Body of pancreas (tissue), 4 donors: ENCODE measurements at regions not wholly inside any gene's neighbourhood (a gene's known extent, or its start where the extent isn't known, plus 50 kb on each side); places are given as distances from the start of the nearest gene placed in this dataset.
"Not testable (repeated sequence)": the region's sequence is repeated elsewhere in the genome, so short reads cannot be mapped to it uniquely, and the experiment has no call there.

Source experiments
- POLR2A ChIP-seq, 3 donors: fragments of 450-650 bp; IDR thresholded peaks; one replicate each; pipeline ENCODE4 v1.6.1; 2016; ENCODE audit warnings: antibody characterized with exemption in 3 of 3, mild to moderate bottlenecking in 2 of 3
- TF ChIP-seq, protein P1 (sequence below), 7 experiments: fragments of 450-650 bp in 4 of 7; fragments of 200-600 bp in 3 of 7; sonication (generic) in 3 of 7; IDR thresholded peaks; one replicate each; pipeline ENCODE4 v1.5.1; 2016 to 2019; ENCODE audit warnings: antibody characterized with exemption in 7 of 7

DNA sequence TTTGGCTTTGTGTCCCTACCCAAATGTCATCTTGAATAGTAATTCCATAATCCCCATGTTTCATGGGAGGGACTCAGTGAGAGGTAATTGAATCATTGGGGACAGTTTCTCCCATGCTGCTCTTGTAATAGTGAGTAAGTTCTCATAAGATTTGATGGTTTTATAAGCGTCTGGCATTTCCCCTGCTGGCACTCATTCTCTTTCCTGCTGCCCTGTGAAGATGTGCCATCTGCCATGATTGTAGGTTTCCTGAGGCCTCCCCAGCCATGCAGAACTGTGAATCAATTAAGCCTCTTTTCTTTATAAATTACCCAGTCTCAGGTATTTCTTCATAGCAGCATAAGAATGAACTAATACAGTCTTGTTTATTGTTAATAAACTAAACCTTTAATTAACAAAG lies 402.6 kb downstream of the NYAP2 start:
- not testable (repeated sequence) for TF ChIP-seq POLR2A (IDR thresholded peaks at IDR 0.05)
- TF ChIP-seq, protein P1, sequence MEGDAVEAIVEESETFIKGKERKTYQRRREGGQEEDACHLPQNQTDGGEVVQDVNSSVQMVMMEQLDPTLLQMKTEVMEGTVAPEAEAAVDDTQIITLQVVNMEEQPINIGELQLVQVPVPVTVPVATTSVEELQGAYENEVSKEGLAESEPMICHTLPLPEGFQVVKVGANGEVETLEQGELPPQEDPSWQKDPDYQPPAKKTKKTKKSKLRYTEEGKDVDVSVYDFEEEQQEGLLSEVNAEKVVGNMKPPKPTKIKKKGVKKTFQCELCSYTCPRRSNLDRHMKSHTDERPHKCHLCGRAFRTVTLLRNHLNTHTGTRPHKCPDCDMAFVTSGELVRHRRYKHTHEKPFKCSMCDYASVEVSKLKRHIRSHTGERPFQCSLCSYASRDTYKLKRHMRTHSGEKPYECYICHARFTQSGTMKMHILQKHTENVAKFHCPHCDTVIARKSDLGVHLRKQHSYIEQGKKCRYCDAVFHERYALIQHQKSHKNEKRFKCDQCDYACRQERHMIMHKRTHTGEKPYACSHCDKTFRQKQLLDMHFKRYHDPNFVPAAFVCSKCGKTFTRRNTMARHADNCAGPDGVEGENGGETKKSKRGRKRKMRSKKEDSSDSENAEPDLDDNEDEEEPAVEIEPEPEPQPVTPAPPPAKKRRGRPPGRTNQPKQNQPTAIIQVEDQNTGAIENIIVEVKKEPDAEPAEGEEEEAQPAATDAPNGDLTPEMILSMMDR (IDR thresholded peaks at IDR 0.05): not testable (repeated sequence)
